Stimulated activated CD8-positive, alpha-beta memory T cell treated with anti-CD3 and anti-CD28 coated beads, Interleukin-15, amount 100 ng/mL, for 24 hours (primary cell): ENCODE measurements at regions not wholly inside any gene's neighbourhood (a gene's known extent, or its start where the extent isn't known, plus 50 kb on each side); places are given as distances from the start of the nearest gene placed in this dataset.

Experiments
- DNase-seq: peaks from one replicate; pipeline ENCODE4 v3.0.0-alpha.2; 2020; ENCODE audit warnings: low read depth

- DNase-seq: no peak
Measured at GRCh38 chr18:71899707-71900472, 644.3 kb downstream of the CBLN2 start.

- DNase-seq: no peak
Measured at GRCh38 chr18:71899183-71899582, 645.0 kb downstream of the CBLN2 start.

- no peak for DNase-seq
Measured at GRCh38 chr18:71887509-71887908, 656.6 kb downstream of the CBLN2 start.

- DNase-seq: no peak
Measured at GRCh38 chr18:71878226-71878625, 665.9 kb downstream of the CBLN2 start.

- DNase-seq: no peak
Measured at GRCh38 chr18:71873695-71874094, 670.4 kb downstream of the CBLN2 start.

GRCh38 chr18:71865888-71866287 lies 678.3 kb downstream of the CBLN2 start:
- DNase-seq: no peak

- DNase-seq: no peak
Measured at GRCh38 chr18:71850602-71851001, 693.5 kb downstream of the CBLN2 start.

- no peak for DNase-seq
Measured at GRCh38 chr18:71849407-71849806, 694.7 kb downstream of the CBLN2 start.

GRCh38 chr18:71846716-71847115 lies 697.4 kb downstream of the CBLN2 start:
- DNase-seq: no peak

- no peak for DNase-seq
Measured at GRCh38 chr18:71844814-71845213, 699.3 kb downstream of the CBLN2 start.

- DNase-seq: no peak
Measured at GRCh38 chr18:71842666-71843065, 701.5 kb downstream of the CBLN2 start.

- DNase-seq: no peak
Measured at GRCh38 chr18:71837547-71837946, 706.6 kb downstream of the CBLN2 start.

GRCh38 chr18:71832946-71833617 lies 711.1 kb downstream of the CBLN2 start:
- DNase-seq: no peak

- DNase-seq: no peak
Measured at GRCh38 chr18:71831039-71831438, 713.1 kb downstream of the CBLN2 start.

GRCh38 chr18:71827301-71827700 lies 716.8 kb downstream of the CBLN2 start:
- no peak for DNase-seq

GRCh38 chr18:71815305-71815704 lies 728.8 kb downstream of the CBLN2 start:
- DNase-seq: no peak

- DNase-seq: no peak
Measured at GRCh38 chr18:71809711-71810110, 734.4 kb downstream of the CBLN2 start.

- DNase-seq: no peak
Measured at GRCh38 chr18:71808616-71809015, 735.5 kb downstream of the CBLN2 start.

GRCh38 chr18:71807586-71807985 lies 736.6 kb downstream of the CBLN2 start:
- no peak for DNase-seq

GRCh38 chr18:71798986-71799673 lies 745.0 kb downstream of the CBLN2 start:
- DNase-seq: no peak

GRCh38 chr18:71797554-71797953 lies 746.6 kb downstream of the CBLN2 start:
- no peak for DNase-seq

- no peak for DNase-seq
Measured at GRCh38 chr18:71784777-71785176, 759.4 kb downstream of the CBLN2 start.

GRCh38 chr18:71760541-71760940 lies 783.6 kb downstream of the CBLN2 start:
- no peak for DNase-seq
